MCF 10A (cell line): ENCODE measurements at regions not wholly inside any gene's neighbourhood (a gene's known extent, or its start where the extent isn't known, plus 50 kb on each side); places are given as distances from the start of the nearest gene placed in this dataset.
"Not testable (repeated sequence)": the region's sequence is repeated elsewhere in the genome, so short reads cannot be mapped to it uniquely, and the experiment has no call there.

Experiments
- BruUV-seq: library from RNA; stranded (reverse); fragments of 400-500 nt; replicated peaks from 2 replicates; lab custom pipeline; 2021; lab: Mats Ljungman, UMichigan
- CTCF ChIA-PET: fragments of 300-600 bp; sonication (Branson Sonifier 250); formaldehyde crosslinking; extraction: SDS; loops from one replicate; lab custom pipeline; 2021; ENCODE audit warnings: antibody characterized with exemption, inconsistent platforms; lab: Yijun Ruan, JAX
- POLR2A ChIA-PET: fragments of 300-600, 350-650 bp; sonication (Branson Sonifier 250); formaldehyde crosslinking; extraction: SDS; loops from one replicate; lab custom pipeline; 2020; ENCODE audit warnings: antibody characterized with exemption, inconsistent platforms; lab: Yijun Ruan, JAX
- DNase-seq: peaks from one replicate; pipeline ENCODE4 v3.0.0-alpha.2; 2018; ENCODE audit not compliant: unreplicated experiment
- H3K27ac Mint-ChIP-seq: one replicate; pipeline ENCODE4 v1.8.0; 2022; ENCODE audit warnings: mild to moderate bottlenecking, low read depth, mixed read lengths; ENCODE audit not compliant: unreplicated experiment
- H3K27me3 Mint-ChIP-seq: one replicate; pipeline ENCODE4 v1.8.0; 2022; ENCODE audit warnings: mixed read lengths; ENCODE audit not compliant: insufficient read depth, unreplicated experiment
- H3K36me3 Mint-ChIP-seq: one replicate; pipeline ENCODE4 v1.8.0; 2022; ENCODE audit warnings: mild to moderate bottlenecking, moderate library complexity, mixed read lengths; ENCODE audit not compliant: insufficient read depth, unreplicated experiment
- H3K4me1 Mint-ChIP-seq: one replicate; pipeline ENCODE4 v1.8.0; 2022; ENCODE audit warnings: mixed read lengths; ENCODE audit not compliant: insufficient read depth, unreplicated experiment
- H3K4me3 Mint-ChIP-seq: one replicate; pipeline ENCODE4 v1.8.0; 2022; ENCODE audit warnings: mild to moderate bottlenecking, moderate library complexity, mixed read lengths; ENCODE audit not compliant: unreplicated experiment
- H3K9me3 Mint-ChIP-seq: one replicate; pipeline ENCODE4 v1.8.0; 2022; ENCODE audit warnings: mixed read lengths; ENCODE audit not compliant: unreplicated experiment
- intact Hi-C: fragments of 100-400 bp; cut with micrococcal nuclease; formaldehyde crosslinking; loops from 2 replicates; pipeline ENCODE4 v1.14.1; 2022
- TF ChIP-seq, protein P1 (sequence below): fragments of 200-600 bp; IDR thresholded peaks from one replicate; pipeline ENCODE4 v1.8.0; 2022; ENCODE audit warnings: antibody characterized with exemption, mild to moderate bottlenecking; ENCODE audit not compliant: unreplicated experiment

DNA sequence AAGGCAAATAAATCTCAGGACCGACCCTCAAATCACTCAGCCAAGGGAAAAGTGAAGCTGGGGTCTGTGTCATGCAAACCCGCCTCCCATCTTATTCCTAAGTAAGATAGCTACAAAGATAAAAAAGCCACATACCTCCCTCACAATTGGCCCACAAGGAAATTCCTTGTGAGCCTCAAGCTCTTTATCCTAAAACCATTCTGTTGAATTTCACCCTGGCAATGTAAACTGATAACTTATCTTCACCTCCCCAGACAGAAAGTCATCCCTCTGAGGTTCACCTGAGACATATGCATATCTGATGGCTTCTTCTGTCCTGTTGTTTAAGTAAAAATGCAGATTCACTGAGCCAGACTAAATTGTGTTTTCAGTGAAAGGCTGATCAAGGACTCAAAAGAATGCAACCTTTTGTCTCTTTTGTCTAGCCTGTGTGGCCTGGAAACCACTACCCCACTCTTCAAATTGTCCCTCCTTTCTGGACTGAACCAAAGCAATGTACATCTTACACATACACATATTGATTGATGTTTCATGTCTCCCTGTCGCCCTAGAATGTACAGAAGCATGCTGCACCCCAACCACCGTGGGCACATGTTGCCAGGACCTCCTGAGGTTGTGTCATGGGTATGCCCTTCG lies 91.3 kb downstream of the MFAP3L start:
- BruUV-seq, result no TSS peak
- Mint-ChIP-seq H3K27ac (no peak overlapping the region), H3K4me3 (no peak overlapping the region), H3K9me3 (no peaks in the 10 kb centered on the region), H3K36me3 (no peaks in the 10 kb centered on the region), H3K4me1 (no peaks in the 10 kb centered on the region), H3K27me3 (no peaks in the 10 kb centered on the region)
- POLR2A ChIA-PET, result no interaction called here
- intact Hi-C loops, result no loop called here
- CTCF ChIA-PET, result no interaction called here
- TF ChIP-seq, protein P1, sequence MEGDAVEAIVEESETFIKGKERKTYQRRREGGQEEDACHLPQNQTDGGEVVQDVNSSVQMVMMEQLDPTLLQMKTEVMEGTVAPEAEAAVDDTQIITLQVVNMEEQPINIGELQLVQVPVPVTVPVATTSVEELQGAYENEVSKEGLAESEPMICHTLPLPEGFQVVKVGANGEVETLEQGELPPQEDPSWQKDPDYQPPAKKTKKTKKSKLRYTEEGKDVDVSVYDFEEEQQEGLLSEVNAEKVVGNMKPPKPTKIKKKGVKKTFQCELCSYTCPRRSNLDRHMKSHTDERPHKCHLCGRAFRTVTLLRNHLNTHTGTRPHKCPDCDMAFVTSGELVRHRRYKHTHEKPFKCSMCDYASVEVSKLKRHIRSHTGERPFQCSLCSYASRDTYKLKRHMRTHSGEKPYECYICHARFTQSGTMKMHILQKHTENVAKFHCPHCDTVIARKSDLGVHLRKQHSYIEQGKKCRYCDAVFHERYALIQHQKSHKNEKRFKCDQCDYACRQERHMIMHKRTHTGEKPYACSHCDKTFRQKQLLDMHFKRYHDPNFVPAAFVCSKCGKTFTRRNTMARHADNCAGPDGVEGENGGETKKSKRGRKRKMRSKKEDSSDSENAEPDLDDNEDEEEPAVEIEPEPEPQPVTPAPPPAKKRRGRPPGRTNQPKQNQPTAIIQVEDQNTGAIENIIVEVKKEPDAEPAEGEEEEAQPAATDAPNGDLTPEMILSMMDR, result no peak
- DNase-seq, result no peak

DNA sequence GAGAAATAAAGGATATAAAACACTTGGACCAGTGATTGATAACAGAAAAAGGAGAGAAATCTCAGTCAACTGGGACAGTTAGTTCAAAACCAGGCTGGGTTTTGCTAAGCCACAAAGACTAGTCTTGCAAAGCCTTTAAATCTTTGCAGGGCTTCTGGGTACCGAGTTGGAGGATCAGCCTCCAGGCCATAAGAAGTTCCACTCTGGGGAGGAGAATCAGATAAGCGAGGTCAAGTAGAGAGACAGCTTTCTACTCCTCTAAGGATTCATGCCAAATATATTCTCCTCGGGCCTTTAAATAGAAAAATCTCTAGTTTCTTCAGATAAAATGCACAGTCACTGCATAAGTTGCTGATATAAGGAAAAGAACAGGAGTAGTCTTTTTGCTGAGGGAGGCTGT lies 92.7 kb downstream of the MFAP3L start:
- intact Hi-C loops, result no loop called here
- ChIA-PET POLR2A (no interaction called here), CTCF (no interaction called here)
- Mint-ChIP-seq H3K27ac (no peak overlapping the region), H3K36me3 (no peaks in the 10 kb centered on the region), H3K4me1 (no peaks in the 10 kb centered on the region), H3K27me3 (no peaks in the 10 kb centered on the region), H3K9me3 (no peaks in the 10 kb centered on the region), H3K4me3 (no peak overlapping the region)
- TF ChIP-seq, protein P1, result no peak
- BruUV-seq, result no TSS peak
- DNase-seq, result no peak

DNA sequence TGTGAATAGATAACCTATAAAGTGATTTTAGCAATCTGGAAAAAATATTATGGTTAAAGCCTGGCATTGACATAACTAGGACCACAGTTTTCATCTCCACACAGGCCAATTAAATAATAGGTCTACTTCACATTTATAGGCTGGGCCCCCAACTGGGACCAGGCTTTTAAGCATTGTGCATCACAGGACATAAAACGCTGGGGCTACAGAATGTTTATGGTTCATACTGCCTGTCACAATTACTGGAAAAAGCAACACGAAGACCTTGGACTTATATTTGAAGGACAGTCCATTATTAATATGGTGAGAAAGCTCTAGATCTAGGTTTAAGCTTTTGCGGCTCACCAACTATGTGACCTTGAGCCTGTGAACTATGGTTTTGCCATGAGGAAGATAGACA lies 94.2 kb downstream of the MFAP3L start:
- intact Hi-C loops, result no loop called here
- no peaks in the 10 kb centered on the region for H3K9me3 Mint-ChIP-seq
- no TSS peak for BruUV-seq
- peaks cover 4% of the 10 kb centered on the region for H3K27me3 Mint-ChIP-seq
- no peak overlapping the region for H3K4me3 Mint-ChIP-seq
- no peak for DNase-seq
- H3K27ac Mint-ChIP-seq, result no peak overlapping the region
- CTCF ChIA-PET, result no interaction called here
- TF ChIP-seq, protein P1, result no peak
- no peaks in the 10 kb centered on the region for H3K4me1 Mint-ChIP-seq
- POLR2A ChIA-PET, result no interaction called here
- H3K36me3 Mint-ChIP-seq, result no peaks in the 10 kb centered on the region

DNA sequence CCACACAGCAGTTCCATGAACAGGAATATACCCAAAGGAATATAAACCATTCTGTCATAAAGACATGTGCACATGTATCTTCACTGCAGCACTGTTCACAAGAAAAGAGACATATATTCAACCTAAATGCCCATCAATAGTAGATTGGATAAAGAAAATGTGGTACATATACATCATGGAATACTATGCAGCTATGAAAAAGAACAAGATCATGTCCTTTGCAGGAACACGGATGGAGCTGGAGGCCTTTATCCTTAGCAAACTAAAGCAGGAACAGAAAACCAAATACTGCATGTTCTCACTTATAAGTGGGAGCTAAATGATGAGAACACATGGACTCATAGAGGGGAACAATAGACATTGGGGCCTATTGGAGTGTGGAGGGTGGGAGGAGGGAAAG lies 95.4 kb downstream of the MFAP3L start:
- POLR2A ChIA-PET, BruUV-seq, H3K4me1 Mint-ChIP-seq, H3K4me3 Mint-ChIP-seq, H3K27ac Mint-ChIP-seq, intact Hi-C loops, H3K36me3 Mint-ChIP-seq, DNase-seq, H3K9me3 Mint-ChIP-seq: not testable (repeated sequence)
- H3K27me3 Mint-ChIP-seq, result peaks cover 10% of the 10 kb centered on the region
- CTCF ChIA-PET, result interaction anchor here (1.4 kb wide), 1 partner anchor 22 kb away, joined by 4 read pairs; no protein-coding TSS in a partner anchor
